GM11168 (cell line): ENCODE measurements at regions not wholly inside any gene's neighbourhood (a gene's known extent, or its start where the extent isn't known, plus 50 kb on each side); places are given as distances from the start of the nearest gene placed in this dataset.
"Not testable (repeated sequence)": the region's sequence is repeated elsewhere in the genome, so short reads cannot be mapped to it uniquely, and the experiment has no call there.

ENCODE experiments used
- in situ Hi-C: fragments of 300-500 bp; cut with MboI; formaldehyde crosslinking; loops from one replicate; pipeline ENCODE4 v1.12.0; 2022; ENCODE audit warnings: low sequenced_read_pairs; ENCODE audit not compliant: unreplicated experiment

DNA sequence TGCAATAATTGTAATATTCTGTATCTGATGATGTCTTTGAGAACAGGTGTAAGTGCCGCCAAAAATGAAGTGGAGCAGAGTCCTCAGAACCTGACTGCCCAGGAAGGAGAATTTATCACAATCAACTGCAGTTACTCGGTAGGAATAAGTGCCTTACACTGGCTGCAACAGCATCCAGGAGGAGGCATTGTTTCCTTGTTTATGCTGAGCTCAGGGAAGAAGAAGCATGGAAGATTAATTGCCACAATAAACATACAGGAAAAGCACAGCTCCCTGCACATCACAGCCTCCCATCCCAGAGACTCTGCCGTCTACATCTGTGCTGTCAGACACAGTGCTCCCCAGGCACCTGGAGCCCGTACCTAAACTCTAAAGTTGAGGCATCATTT, 268.7 kb downstream of the DAD1 start:
- in situ Hi-C loops, result no loop called here

DNA sequence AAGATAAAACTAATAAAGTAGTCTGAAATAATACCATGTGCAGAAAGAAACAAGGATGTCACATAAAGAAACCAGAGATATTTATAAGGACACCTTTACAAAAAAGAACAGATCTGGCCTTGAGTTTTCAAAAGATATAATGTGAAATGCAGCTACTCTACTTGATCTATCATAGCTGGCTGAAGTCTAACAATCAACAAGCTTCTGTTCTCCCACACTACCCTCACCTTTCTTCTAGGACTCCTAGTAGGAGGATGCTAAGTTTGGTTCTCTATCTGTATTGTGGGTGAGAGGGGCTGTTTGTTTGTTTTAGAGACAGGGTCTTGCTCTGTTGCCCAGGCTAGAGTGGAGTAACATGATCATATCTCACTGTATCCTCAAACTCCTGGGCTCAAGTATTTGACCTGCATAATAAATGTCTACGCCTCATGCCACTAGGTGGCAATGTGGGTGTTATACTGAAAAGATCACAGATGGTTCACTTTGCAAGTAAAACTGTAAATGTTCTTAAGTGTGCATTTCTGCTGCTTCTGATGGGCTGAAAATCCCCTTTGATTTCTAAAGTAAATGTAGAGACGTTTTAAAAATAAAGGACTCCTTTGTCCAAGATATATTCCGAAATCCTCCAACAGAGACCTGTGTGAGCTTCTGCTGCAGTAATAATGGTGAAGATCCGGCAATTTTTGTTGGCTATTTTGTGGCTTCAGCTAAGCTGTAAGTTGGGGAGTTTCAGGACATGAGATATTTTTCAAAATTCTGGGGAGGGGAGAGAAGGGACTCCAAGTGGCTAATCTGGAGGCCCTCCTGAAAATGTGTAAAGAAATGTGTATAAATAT, 269.3 kb downstream of the DAD1 start:
- in situ Hi-C loops, result loop anchor here (5.0 kb wide), 1 partner anchor 63 kb away; no protein-coding TSS in a partner anchor

DNA sequence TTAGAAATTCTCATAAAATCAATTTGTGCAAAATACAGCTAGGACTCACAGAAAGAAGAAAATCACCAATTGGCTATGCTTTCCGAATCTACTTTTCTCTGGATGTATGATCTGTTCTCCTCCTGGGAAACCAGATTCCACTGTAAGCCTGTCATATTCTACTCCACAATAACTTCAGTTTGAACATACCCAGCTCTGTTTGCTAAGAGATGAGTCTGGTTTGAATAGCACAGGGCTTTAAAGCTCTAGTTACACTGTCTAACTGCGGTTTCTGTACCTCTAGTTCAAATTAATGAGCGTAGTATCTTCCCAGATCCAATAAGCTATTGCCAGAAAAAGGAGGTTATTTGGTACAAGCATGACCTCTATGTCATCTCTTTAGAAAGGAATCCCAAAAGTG, 270.1 kb downstream of the DAD1 start:
- in situ Hi-C loops, result loop anchor here (5.0 kb wide), 1 partner anchor 63 kb away; no protein-coding TSS in a partner anchor

DNA sequence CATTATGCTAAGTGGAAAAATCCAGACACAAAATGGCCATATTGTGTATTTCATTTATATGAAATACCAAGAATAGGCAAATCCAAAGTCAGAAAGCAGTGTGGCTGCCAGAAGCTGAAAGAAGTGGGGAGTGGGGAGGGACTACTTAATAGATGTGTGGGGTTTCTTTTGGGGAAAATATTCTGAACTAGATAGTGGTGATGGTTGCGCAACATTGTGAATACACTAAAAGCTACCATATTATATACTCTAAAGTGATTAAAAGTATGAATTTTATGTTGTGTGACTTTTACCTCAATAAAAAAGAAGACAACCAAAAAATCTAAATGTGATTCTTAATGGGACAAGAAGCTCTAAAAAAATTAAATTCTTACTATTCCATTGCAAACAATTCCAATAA, 272.6 kb downstream of the DAD1 start:
- in situ Hi-C loops, result loop anchor here (5.0 kb wide), 1 partner anchor 66 kb away; no protein-coding TSS in a partner anchor

DNA sequence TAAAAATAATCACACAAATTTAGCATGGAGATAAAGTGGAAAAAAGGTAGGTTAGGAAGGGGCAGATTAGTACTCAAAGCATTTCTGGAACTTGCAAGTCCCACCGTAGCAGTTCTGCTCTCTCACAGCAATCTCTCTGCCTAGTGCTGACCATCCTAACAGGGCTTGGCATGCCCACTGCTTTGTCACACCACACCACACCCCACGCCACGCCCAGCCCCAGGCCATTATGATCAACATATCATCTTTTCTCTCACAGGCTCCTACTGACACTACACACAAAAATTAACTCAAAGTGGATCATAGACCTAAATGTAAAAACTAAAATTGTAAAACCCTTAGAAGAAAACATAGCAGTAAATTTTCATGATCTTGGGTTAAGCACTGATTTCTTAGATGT, 273.7 kb downstream of the DAD1 start:
- in situ Hi-C loops, result loop anchor here (5.0 kb wide), 1 partner anchor 67 kb away; no protein-coding TSS in a partner anchor

DNA sequence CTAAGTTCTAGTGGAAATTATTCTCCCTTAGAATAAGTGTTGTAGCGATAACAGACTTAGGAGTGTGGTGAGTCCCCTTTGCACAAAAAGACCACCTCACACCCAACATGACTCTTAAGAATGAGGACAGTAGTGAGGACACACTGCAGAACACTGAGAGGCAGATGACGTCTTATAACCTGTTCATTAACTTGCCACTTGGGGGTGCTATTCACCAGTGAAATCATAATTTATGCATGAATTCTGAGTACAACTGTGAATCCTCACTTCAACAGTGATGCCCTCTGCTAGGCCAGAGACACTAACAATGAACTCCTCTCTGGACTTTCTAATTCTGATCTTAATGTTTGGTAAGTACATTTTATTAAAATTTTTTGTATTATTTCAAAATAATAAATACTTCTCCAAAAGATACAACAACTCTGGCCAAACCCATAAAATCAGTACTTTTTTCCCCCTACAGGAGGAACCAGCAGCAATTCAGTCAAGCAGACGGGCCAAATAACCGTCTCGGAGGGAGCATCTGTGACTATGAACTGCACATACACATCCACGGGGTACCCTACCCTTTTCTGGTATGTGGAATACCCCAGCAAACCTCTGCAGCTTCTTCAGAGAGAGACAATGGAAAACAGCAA, 274.7 kb downstream of the DAD1 start:
- in situ Hi-C loops, result no loop called here

DNA sequence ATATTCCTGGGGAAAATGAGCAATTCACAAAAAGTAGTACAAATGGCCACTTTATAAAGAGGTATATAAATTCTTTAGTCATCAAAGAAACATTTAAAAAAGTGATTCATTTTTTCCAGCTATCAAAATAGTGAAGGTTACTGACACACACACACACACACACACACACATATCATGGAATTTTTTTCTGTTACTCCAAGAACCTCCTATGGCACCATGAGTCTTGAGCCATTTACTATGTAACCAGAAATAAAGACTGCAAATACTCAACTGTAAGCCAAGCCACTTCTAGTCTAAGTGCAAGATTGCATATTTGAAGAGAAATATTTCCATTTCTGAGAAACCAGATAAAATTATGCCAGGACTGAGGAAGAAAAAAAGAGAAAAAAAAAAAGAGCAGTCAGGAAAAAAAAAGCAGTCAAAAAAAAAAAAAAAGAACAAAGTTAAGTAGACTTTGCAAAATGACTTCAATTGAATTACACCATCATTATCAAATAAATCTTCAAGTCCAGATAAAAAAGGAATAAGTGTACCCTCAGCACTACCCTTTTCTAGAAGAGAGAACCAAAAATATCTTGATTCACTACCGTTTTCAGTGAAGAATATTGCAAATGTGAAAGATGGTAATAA, 275.7 kb downstream of the DAD1 start:
- in situ Hi-C loops, result no loop called here

DNA sequence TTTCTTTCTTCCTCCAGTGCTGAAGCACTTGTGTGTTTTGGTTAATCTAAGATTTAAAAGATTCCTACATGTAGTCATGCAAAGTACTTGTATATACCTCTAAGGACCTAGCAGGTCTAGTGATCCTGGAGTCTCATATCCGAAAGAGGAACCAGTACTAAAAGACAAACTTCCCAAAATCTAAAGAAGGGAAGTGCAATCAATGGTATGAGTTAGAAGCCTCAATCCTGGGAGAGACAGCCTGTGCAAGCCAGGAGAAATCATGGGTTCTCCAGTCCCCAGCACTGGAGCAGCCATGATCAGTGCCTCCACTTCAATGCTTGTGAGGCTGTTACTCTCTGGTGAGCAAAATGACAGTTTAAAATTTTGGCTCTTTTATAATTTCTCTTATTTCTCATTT, 277.4 kb downstream of the DAD1 start:
- in situ Hi-C loops, result no loop called here

DNA sequence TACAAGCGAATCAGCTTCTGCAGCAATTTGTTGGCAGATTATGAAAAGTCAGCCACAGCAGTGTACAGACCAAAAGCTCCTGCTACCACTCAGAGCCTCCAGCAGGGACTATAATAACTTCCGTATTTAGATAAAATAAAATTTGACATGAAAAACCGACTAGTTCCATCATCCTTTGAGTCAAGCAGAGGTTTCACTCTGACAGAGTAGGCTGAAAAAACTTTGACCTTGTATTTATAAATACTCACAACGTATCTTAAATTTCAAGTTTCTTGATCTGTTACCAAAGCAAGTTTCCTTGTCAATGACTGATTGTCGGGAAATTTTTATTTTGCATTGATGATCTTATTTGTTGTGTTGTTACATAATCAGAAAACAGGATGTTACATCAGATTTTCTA, 283.4 kb downstream of the DAD1 start:
- in situ Hi-C loops, result no loop called here

DNA sequence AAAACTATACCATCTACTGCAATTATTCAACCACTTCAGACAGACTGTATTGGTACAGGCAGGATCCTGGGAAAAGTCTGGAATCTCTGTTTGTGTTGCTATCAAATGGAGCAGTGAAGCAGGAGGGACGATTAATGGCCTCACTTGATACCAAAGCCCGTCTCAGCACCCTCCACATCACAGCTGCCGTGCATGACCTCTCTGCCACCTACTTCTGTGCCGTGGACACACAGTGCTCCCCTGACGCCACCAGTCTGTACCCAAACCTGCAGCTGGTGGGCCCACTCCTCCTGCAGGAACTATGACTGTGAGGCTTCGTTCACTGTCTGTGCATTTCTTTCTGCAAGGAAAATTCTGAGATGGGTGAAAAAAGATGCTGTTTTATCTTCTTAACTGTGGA, 284.7 kb downstream of the DAD1 start:
- in situ Hi-C loops, result no loop called here

DNA sequence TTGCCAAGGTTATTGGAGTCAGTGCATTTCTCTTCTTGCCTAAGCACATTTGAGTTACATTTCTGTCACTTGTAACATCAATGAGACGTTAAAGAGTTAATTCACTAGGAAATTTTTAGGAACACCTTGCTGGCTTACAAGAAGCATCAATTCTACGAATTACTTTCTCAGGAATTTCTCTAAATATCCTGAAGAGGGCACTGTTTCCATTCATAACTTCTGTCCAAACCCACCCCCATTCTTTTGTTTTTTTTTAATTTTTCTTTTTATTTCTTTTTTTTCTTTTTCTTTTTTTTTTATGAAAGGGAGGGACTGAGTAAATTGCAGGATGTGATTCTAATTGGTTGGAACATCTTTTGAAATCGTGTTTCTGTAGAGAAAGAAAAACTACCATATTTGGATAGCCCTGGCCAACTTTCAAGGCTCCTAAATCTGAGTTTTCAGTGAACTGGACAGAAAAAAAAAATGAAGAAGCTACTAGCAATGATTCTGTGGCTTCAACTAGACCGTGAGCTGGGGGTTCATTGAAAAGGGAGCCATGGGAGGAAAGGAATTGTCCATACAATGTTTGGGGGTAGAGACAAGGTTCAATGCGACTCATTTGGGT, 285.3 kb downstream of the DAD1 start:
- in situ Hi-C loops, result no loop called here

DNA sequence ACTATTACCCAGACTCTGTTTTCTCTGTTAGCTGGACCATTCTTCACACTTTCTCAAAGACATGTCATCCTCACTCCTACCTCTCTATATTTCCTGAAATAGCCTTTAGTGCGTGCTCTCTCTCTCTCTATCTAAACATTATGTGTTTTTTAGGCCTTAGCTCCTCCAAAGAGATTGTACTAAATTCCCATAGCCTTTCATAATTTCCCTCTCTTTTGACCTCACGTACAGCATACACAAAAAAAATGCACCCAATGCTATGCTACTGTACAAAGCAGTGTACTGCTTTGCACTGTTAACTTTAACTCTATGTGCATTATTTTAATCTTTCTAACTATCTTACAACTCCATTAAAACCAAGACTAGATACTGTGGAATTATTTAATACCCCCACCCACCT, 288.4 kb downstream of the DAD1 start:
- in situ Hi-C loops, result no loop called here

DNA sequence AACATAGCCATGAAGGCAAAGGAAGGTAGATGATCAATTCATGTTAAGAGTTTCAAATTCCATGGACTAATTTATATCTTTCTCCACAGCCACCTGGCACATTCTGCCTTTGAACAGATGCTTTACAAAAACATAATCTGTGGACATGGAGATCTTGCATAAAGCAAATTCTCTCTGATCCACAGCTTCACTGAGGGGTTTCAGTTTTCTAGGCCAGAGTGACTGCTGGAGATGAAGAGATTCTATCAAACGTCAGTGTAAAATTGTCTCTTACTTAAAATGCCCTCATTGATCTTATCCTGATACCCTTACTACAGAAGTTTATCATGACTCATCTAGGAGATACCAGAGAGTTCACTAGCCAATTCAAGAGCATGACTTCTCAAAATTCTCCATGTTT, 291.6 kb downstream of the DAD1 start:
- in situ Hi-C loops, result loop anchor here (10.0 kb wide), 1 partner anchor 167 kb away; no protein-coding TSS in a partner anchor

DNA sequence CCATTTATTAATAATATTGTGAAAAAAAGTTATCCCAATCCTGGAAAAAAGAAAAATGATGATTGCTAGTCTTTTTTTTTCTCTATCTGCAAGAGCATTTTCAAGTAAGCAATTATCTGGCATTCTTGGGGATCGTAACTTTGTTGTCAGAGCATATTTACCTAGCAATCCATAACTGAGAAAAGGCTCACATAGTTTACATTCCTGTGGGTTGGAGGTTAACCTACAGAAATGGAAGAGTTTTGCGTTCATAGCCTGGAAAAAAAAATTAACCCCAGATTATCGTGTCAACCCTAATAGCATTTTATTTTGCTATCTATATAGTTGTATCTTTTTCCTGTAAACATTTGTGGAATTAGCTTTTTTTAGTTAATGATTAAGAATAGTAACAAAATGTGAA, 292.3 kb downstream of the DAD1 start:
- in situ Hi-C loops, result loop anchor here (10.0 kb wide), 1 partner anchor 168 kb away; no protein-coding TSS in a partner anchor

DNA sequence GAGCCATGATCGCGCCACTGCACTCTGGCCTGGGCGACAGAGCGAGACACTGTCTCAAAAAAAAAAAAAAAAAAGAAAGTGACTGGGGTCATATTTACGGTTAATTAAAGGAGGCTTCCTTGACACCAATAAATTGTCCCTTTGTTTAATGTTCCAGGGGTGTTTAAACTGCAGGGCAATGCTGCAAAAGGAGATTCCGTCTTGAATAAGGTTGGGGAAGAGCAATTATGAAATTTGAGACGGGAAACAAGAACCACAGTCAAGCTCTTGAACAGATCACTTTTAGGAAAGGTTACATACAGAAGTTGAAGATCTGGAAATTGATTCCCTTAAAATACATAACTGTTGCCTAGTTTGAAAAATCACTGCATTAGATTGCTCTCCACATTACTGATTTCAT, 292.9 kb downstream of the DAD1 start:
- in situ Hi-C loops, result loop anchor here (10.0 kb wide), 1 partner anchor 169 kb away; no protein-coding TSS in a partner anchor

DNA sequence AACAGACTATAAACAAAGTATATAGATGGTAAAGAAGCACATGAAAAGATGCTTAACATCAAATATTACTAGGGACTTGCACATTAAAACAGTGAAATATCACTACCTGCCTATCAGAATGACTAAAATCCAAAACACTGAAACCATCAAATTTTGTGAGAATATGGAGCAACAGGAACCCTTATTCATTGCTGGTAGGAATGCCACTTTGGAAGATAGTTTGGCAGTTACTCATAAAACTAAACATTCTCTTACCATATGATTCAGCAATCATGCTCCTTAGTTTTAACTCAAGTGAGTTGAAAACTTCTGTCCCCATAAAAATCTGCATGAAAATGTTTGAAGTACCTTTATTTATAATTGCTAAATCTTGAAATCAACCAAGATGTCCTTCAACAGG, 297.6 kb downstream of the DAD1 start:
- in situ Hi-C loops, result loop anchor here (10.0 kb wide), 1 partner anchor 173 kb away; no protein-coding TSS in a partner anchor

DNA sequence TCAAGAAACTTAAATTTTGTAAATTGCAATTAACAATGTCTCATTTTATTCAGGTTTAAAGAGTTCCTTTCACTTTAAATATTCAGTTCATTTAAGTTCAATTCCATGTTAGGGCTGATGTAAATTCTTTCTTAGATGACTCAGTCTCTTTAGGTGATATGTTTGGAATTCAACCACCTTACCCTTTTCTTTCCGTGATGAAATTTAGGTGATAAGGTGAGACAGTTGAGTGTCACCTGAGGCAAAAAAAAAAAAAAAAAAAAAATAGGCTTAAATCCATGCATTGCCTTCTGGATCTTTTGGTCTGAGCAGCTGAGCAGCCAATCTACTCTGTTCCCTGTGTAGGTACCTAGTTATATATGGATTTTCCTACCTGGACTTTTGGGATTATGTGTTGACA, 299.5 kb downstream of the DAD1 start:
- in situ Hi-C loops, result no loop called here

DNA sequence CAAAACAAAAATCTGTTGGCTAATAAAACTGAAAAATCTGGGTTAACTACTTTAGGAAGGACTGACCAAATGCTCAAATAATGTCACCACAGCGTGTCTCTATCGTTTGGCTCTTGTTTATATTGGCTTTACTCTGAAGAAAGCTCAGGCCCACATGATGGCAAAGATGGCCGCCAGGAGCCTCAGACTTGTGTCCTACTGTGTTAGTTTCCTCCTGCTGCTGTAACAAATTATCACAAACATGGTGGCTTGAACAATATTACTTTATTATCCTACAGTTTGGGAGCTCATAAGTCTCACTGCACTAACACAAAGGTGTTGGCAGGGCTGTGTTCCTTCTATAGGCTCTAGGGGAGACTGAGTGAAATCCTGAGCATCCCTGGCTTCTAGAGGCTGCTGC, 303.0 kb downstream of the DAD1 start:
- in situ Hi-C loops, result no loop called here

DNA sequence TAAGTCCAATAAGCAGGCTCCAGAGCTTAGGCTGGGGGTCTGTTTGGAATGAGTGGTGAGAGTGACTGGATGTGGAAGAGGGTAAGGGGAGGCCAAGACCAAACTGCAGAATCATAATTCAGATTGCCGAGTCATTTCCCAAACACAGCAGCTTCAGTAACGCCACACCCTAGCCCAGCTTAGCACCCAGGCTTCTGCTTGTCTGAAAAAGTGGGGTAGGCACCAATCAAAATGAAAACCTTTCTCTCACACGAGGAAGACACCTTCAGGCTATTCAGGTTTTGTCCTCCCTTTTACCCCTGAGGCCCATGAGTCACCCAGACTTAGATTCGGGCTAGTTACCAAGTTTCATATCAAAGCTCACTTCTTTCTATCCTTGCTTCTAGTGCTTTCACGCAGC, 306.1 kb downstream of the DAD1 start:
- in situ Hi-C loops, result no loop called here

DNA sequence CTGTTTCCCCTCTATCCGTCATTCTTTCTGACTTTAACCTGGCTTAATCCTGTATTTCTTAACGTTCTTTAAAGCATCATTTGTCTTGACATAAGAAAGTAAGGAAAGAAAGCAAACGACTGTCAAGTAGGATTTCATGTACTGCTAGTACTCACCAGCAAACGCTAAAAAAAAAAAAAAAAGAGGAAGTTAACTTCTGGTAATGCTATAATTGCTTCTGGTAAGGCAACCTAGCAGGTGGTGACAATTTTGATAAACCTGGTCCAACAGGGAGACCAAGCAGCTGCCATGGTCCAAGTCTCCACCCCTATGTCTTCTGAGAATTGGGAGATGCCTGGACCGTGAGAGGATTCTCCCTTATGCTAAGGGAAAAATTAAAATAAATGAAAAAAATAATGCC, 306.6 kb downstream of the DAD1 start:
- in situ Hi-C loops, result no loop called here

DNA sequence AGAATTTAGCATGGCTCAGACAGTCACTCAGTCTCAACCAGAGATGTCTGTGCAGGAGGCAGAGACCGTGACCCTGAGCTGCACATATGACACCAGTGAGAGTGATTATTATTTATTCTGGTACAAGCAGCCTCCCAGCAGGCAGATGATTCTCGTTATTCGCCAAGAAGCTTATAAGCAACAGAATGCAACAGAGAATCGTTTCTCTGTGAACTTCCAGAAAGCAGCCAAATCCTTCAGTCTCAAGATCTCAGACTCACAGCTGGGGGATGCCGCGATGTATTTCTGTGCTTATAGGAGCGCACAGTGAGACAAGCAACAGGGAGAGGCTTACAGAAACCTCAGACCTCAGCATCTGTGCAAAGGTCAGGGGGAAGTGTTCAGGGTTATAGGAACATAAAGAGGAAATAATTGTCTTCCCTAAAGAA, 307.6 kb downstream of the DAD1 start:
- in situ Hi-C loops, result not testable (repeated sequence)
